ENCODE measurements at regions not wholly inside any gene's neighbourhood (a gene's known extent, or its start where the extent isn't known, plus 50 kb on each side); places are given as distances from the start of the nearest gene placed in this dataset.

DNA sequence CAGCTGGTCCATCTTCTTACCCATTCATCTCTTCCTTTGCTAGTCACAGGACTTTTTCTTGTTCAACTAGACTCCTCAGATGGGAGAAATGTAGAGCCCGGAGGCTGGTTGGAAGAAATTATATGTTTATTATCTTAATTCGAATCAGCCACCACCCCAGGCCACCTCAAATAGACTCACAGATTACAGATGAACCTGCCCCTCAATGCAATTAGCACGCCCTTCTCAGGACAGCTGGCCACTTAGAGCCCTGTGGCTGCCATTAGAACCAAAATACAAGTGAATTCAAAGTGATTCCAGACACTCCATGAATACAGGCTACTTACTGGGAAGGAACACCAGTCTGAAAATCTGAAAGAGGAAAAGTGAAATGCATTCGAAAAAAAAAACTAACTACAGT lies 176.4 kb downstream of the MAFB start:
- 0 out of 2 replicates have a peak, but pooled peaks cover 2% of the 10 kb centered on the region for H3K9me3 ChIP-seq (ENCODE audit: low read length)
- intact Hi-C loops (cut with micrococcal nuclease) = no loop called here
- H3F3A ChIP-seq (ENCODE audit: low read length, unreplicated experiment) = no peaks in the 10 kb centered on the region
- no peaks in the 10 kb centered on the region for H3K4me1 ChIP-seq (ENCODE audit: insufficient read depth, low read length)
- no peaks in the 10 kb centered on the region for H3K9me2 ChIP-seq (replicated peaks; ENCODE audit: low read length)
- no peak overlapping the region for H3K9ac ChIP-seq (ENCODE audit: low read length)
- TF ChIP-seq, protein P1, sequence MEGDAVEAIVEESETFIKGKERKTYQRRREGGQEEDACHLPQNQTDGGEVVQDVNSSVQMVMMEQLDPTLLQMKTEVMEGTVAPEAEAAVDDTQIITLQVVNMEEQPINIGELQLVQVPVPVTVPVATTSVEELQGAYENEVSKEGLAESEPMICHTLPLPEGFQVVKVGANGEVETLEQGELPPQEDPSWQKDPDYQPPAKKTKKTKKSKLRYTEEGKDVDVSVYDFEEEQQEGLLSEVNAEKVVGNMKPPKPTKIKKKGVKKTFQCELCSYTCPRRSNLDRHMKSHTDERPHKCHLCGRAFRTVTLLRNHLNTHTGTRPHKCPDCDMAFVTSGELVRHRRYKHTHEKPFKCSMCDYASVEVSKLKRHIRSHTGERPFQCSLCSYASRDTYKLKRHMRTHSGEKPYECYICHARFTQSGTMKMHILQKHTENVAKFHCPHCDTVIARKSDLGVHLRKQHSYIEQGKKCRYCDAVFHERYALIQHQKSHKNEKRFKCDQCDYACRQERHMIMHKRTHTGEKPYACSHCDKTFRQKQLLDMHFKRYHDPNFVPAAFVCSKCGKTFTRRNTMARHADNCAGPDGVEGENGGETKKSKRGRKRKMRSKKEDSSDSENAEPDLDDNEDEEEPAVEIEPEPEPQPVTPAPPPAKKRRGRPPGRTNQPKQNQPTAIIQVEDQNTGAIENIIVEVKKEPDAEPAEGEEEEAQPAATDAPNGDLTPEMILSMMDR (conservative IDR thresholded peaks at IDR 0.05; ENCODE audit: low read depth, low read length) = no peak
- TF ChIP-seq EZH2 (IDR thresholded peaks at IDR 0.05; ENCODE audit: low read length, unreplicated experiment) (no peak), EZH2phosphoT487 (IDR thresholded peaks at IDR 0.05; ENCODE audit: borderline replicate concordance, low read length) (no peak)
- ATAC-seq = no peak
- CTCF ChIA-PET = no interaction called here
- H3K4me3 ChIP-seq (ENCODE audit: low read length) = no peak overlapping the region
- H4K20me1 ChIP-seq (ENCODE audit: low read length) = no peaks in the 10 kb centered on the region
- no peaks in the 10 kb centered on the region for H3K79me2 ChIP-seq (ENCODE audit: low read length)
- H3K27ac ChIP-seq (ENCODE audit: low read length) = no peak overlapping the region
- no TSS peak for BruUV-seq (replicated peaks)
- H3K27me3 ChIP-seq (ENCODE audit: low read length) = no peaks in the 10 kb centered on the region
- no peak overlapping the region for H3K4me2 ChIP-seq (ENCODE audit: low read length)
- no peaks in the 10 kb centered on the region for H3K36me3 ChIP-seq (ENCODE audit: low read depth, low read length)
- no peak for DNase-seq
- POLR2A ChIA-PET (ENCODE audit: unreplicated experiment) = no interaction called here
- H2AFZ ChIP-seq (ENCODE audit: low read length) = no peak overlapping the region

DNA sequence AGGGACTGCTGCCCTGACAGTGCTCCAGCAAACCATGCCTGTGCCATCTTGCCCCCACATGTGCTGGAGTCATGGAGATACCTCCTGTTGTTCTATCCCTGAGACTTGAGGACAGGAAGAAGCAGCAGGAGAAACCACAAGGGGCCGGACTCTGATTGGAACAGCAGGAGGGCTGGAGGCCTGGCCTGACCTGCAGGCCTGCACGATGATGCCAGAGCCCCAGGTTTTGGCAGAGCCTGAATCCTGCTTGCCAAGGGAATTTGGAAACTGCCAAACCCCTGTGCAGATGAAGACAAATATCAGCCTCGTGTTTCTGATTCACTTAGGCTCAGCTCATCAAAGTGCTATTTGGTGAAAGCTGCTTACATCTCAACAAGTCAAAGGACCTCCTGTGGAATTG lies 177.6 kb downstream of the MAFB start:
- Histone ChIP-seq H3K27me3 (ENCODE audit: low read length) (no peaks in the 10 kb centered on the region), H3K4me3 (ENCODE audit: low read length) (no peak overlapping the region), H3K36me3 (ENCODE audit: low read depth, low read length) (no peaks in the 10 kb centered on the region), H3K27ac (ENCODE audit: low read length) (no peak overlapping the region), H3K79me2 (ENCODE audit: low read length) (no peaks in the 10 kb centered on the region), H4K20me1 (ENCODE audit: low read length) (no peaks in the 10 kb centered on the region), H3K4me2 (ENCODE audit: low read length) (no peak overlapping the region), H2AFZ (ENCODE audit: low read length) (no peak overlapping the region), H3K9me3 (ENCODE audit: low read length) (no peaks in the 10 kb centered on the region), H3F3A (ENCODE audit: low read length, unreplicated experiment) (no peaks in the 10 kb centered on the region), H3K9ac (ENCODE audit: low read length) (no peak overlapping the region), H3K9me2 (replicated peaks; ENCODE audit: low read length) (no peaks in the 10 kb centered on the region), H3K4me1 (ENCODE audit: insufficient read depth, low read length) (no peaks in the 10 kb centered on the region)
- intact Hi-C loops (cut with micrococcal nuclease) = no loop called here
- ATAC-seq = no peak
- POLR2A ChIA-PET (ENCODE audit: unreplicated experiment) = no interaction called here
- no peak for DNase-seq
- no TSS peak for BruUV-seq (replicated peaks)
- CTCF ChIA-PET = no interaction called here
- TF ChIP-seq, protein P1 (conservative IDR thresholded peaks at IDR 0.05; ENCODE audit: low read depth, low read length) = no peak
- TF ChIP-seq EZH2 (IDR thresholded peaks at IDR 0.05; ENCODE audit: low read length, unreplicated experiment) = no peak
- no peak for TF ChIP-seq EZH2phosphoT487 (IDR thresholded peaks at IDR 0.05; ENCODE audit: borderline replicate concordance, low read length)

DNA sequence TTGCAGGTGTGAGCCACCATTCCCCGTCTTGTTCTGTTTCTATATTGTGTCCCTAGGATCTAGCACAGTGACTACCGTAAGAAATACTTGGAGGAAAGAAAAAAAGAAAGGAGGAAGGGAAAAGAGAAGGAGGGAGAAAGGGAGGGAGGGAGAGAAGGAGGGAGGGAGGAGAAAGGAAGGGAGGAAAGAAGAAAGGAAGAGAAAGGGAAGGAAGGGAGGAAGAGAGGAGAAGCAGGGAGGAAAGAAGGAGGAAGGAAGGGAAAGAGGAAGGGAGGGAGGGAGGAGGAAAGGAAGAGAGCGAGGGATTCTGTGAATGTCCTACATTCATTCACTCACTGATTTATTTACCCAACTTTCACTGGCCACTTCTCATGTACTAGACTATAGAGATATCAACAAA lies 178.4 kb downstream of the MAFB start:
- Histone ChIP-seq H3K27me3 (ENCODE audit: low read length) (no peaks in the 10 kb centered on the region), H3K9me2 (replicated peaks; ENCODE audit: low read length) (no peaks in the 10 kb centered on the region), H3K4me2 (ENCODE audit: low read length) (no peak overlapping the region), H3F3A (ENCODE audit: low read length, unreplicated experiment) (no peaks in the 10 kb centered on the region), H3K4me1 (ENCODE audit: insufficient read depth, low read length) (no peaks in the 10 kb centered on the region), H4K20me1 (ENCODE audit: low read length) (no peaks in the 10 kb centered on the region), H3K9ac (ENCODE audit: low read length) (no peak overlapping the region), H2AFZ (ENCODE audit: low read length) (no peak overlapping the region), H3K79me2 (ENCODE audit: low read length) (no peaks in the 10 kb centered on the region), H3K9me3 (ENCODE audit: low read length) (no peaks in the 10 kb centered on the region), H3K4me3 (ENCODE audit: low read length) (no peak overlapping the region), H3K27ac (ENCODE audit: low read length) (no peak overlapping the region), H3K36me3 (ENCODE audit: low read depth, low read length) (no peaks in the 10 kb centered on the region)
- ATAC-seq (no peak), DNase-seq (no peak)
- CTCF ChIA-PET = no interaction called here
- BruUV-seq (replicated peaks) = no TSS peak
- TF ChIP-seq, protein P1 (conservative IDR thresholded peaks at IDR 0.05; ENCODE audit: low read depth, low read length) = no peak
- TF ChIP-seq EZH2phosphoT487 (IDR thresholded peaks at IDR 0.05; ENCODE audit: borderline replicate concordance, low read length) (no peak), EZH2 (IDR thresholded peaks at IDR 0.05; ENCODE audit: low read length, unreplicated experiment) (no peak)
- intact Hi-C loops (cut with micrococcal nuclease) = no loop called here
- POLR2A ChIA-PET (ENCODE audit: unreplicated experiment) = no interaction called here
